ENCODE measurements at regions not wholly inside any gene's neighbourhood (a gene's known extent, or its start where the extent isn't known, plus 50 kb on each side); places are given as distances from the start of the nearest gene placed in this dataset.

DNA sequence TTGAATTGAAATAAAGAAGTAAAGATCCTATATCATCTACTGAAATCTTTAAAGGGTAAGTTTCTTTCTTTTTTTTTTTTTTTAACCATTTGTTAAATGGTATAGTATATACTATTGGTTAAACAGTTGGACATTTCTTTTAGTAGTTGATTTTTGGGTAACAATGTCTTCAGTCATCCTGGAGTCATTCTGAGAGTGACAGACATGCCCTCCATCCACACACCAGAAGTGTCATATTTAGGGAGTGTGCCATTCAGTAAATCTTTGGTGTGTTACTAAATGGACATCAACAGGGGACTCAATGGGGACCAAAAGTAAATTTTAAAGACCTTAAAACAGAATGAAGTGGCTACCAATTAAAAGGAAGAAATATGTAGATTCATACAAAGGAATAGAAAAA, 50.8 kb upstream of the SLC39A10 start:
- no peak for DNase-seq

DNA sequence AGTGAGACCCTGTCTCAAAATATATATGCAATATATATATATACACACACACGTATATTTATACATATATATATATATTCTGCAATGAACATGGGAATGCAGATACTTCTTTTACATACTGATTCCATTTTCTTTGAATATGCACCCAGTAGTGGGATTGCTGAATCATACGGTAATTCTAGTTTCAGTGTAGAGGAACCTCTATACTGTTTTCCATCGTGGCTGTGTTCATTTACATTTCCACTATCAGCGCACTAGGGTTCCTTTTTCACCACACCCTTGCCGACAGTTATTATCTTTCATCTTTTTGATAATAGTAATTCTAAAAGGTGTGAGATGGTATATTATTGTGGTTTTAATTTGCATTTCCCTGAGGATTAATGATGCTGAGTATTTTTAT, 52.3 kb upstream of the SLC39A10 start:
- DNase-seq: no peak

DNA sequence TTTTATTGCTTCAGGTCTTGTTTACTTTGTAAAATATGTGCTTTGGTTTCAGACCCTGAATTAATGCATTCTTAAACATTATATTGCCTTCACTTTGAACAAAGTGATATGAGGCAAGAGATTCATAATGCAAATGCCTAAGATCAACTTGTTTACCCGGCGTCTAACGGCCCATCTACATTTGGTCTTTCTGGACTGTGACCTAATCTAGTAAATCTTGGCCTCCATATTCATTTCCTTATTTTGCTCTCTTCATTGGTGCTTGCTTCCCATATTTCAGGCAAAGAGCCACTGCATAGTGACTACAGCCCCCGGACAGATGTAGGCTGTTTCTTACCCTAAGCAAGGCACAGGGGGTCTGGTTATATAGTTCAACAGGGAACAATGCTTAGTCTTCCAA, 53.0 kb upstream of the SLC39A10 start:
- no peak for DNase-seq

DNA sequence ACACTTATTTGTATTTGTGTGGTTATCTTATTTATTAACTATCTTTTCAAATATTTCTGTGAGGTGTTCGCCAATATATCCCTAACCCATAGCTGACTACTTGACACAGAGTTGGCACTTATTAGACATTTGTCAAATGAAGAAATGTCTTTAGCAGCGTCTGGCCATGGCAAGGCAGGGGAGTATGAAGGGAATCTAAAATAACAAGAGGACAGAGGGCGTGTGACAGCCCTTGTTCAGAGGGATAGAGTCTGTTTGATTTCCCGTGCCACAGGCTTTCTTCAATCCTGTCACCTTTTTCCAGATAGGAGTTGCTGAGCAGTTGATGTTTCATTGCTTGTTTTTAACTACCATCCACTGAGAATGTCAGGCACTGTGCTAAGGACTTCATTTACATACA, 53.6 kb upstream of the SLC39A10 start:
- no peak for DNase-seq

GRCh38 chr2:195602687-195603086, 54.3 kb upstream of the SLC39A10 start:
- no peak for DNase-seq

- DNase-seq: no peak
Observed at GRCh38 chr2:195601361-195601760, 55.7 kb upstream of the SLC39A10 start.

GRCh38 chr2:195600778-195601177, 56.2 kb upstream of the SLC39A10 start:
- DNase-seq: no peak

- DNase-seq: no peak
Observed at GRCh38 chr2:195596840-195597239, 60.2 kb upstream of the SLC39A10 start.

DNA sequence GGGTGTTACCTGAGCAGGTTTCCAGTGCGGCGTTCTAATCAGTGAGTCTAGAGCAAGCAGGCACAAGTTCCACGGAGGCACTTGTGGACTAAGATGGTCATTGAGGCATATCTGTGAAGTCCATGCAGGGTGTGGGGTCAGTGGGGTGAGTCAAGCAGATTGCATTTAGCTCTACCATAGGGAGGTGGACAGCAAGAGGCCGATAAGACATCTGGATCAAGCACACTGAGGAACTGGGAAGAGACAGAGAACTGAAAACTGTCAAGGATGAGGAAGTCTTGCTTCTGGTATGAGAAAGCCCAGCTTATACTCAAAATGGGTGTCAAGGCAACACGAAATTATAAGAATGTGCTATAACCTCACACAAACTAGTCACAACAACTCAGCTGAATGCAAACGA, 61.2 kb upstream of the SLC39A10 start:
- DNase-seq: no peak

DNA sequence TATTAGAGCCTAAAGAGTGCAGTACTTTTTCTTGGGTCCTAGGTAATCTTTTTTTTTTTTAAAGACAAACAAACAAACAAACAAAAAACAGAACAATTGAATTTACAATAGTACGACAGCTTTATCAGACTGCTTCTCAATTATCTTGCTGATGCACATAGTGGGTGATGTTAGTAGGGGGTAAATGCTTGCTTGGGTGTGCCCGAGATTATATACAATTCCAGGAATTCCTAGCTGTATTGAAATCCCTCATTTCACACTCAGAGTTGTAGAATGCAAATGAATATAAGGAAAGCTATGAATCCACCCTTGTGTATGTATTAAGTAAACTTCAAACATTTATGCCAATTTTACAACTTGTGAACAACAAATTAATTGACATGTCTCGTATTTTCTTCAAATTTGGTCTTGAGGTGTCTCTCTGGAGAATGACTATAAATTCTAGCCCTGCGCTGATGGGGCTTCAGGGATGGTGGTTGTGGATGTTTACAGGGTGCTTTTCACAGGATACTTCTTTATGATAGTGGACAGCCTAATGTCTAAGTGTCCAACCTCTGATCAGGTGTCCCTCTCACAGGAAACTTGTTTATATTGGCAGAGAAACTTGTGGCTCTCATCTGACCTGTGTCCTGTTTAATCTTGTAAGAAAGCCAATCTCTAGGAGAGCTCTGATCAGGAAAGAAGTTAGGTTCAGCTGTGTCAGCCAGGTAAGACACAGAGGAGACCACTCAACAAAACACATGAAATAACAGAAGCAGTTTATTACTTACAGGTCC, 61.9 kb upstream of the SLC39A10 start:
- no peak for DNase-seq

- DNase-seq: no peak
Observed at GRCh38 chr2:195594248-195594647, 62.8 kb upstream of the SLC39A10 start.

- no peak for DNase-seq
Observed at GRCh38 chr2:195592105-195592504, 64.9 kb upstream of the SLC39A10 start.

DNA sequence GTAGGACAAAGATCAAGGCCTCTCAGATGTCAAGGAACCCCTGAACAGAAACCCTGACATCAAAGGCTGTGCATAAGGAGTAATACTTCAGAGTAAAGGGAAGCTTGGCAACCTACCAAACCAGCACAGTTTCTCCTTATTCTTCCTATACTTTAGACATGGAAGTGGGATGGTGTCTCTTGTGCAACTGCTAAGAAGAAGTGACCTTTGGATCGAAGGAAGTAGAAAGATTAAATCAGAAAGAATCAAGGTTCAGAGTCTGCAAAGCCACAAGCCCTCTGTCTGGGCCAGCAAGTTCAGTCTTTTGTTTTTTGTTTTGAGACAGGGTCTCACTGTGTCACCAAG, 66.2 kb upstream of the SLC39A10 start:
- DNase-seq: no peak

DNA sequence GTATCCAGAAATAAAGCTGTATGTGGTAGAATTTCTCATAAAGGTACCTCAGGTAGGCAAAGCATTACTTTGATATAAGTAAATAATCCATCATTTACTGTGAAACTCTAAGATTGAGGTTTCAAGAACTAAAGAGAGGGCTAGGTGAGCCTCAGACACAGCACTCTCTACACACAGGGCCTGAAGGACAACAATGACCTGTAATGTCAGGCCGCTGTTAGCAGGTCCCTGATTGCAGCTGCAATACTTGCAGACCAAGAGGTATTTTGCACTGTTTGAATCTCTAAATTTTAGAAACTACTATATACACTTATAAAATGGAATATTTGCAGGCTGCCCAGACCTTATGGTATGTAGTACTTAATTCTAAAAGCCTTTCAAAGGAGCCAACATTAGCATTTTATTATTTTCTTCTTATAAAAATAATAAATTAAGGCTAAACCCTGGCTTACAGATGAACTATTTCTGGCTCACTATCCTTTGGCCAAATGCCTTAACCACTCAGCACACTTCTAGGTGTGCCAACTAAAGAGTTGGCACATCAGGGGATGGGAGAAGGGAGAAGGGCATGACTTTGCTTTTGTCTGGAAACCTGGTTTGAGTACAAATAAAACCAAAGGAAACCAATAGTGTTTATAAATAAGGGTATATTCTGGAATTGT, 66.7 kb upstream of the SLC39A10 start:
- no peak for DNase-seq

DNA sequence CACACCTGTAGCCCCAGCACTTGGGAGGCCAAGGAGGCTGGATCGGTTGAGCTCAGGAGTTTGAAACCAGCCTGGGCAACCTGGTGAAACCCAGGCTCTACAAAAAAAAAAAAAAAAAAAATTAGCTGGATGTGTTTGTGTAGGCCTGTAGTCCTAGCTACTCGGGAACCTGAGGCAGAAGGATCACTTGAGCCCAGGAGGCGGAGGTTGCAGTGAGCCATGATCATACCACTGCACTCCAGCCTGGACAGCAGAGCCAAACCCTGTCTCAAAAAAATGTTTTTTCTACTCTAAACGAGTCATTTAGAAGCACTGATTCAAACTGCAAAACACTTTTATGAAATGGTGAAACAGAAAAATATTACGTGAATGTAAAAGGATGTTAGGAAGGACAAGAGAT, 69.1 kb upstream of the SLC39A10 start:
- DNase-seq: no peak

DNA sequence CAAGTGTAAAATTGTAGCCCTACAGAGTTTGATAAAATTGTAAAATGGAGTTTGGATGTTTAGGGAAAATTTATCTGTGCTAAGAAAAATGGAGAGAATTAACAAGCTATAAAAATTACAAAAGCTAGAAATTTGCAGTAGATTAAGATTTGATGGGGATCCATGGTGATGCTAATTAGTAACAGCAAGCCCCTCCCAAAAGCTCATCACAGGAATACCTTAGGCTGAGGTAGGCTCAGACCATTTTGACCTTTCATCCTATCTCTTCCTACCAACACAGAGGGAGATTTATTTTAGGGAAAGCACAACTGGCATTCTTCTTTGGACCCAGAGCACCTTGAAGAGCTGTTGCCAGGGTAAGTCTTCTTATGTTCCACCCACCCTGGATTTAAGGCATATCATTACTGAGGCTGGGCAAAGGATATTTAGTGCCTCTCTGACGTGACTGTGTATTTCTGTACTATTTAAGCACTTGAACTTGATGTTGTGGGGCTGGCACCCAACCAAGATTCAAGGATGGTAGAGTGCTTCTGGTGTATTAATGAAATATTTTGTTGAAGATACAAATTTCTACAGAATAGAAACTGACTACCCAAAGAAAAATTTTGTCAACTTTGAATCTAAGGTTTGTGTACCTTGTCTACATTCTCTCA, 70.8 kb upstream of the SLC39A10 start:
- DNase-seq: no peak

DNA sequence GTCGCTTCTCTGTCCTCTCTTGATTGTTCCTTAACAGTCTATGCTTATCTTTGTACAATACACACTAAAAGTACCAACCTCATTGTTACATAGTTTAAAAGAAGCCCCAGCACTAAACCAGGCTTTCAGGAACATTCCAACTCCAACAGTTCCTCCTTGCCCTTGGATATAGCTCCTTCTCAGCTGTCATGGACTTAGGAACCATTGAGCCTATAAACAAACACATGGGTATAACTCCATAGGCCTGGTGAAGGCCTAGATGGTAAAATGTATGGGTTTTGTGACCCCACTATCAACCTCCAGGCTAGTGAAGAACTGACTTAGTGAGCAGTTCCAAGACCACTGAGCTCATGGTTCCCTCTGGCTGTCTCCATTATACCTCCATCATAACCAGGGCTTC, 74.8 kb upstream of the SLC39A10 start:
- no peak for DNase-seq

- DNase-seq: no peak
Observed at GRCh38 chr2:195579776-195580555, 77.1 kb upstream of the SLC39A10 start.

DNA sequence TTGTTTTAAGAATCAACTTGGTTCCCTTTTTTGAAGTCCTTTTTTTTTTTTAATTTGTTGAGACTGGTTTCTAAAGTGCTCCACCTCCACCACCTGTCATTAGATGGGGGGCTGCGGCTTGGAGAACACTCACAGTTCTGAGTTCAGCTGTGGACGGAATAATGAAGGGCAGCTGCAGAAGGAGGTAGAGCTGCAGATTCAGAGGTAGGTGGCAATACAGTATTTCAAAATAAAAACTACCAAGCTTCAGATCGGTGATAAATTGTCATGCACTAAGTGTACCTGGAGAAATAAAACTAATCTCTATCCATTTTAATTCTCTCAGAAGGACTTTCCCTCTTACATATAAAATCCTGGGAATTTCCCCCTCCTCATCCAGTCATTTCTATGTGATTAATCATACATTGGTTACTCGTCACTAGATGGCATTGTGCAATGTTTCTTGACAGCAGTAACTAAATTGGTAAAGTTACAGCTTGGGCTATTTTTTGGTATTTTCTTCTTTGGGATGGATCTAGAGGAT, 81.1 kb upstream of the SLC39A10 start:
- no peak for DNase-seq

- no peak for DNase-seq
Observed at GRCh38 chr2:195575016-195575415, 82.0 kb upstream of the SLC39A10 start.

DNA sequence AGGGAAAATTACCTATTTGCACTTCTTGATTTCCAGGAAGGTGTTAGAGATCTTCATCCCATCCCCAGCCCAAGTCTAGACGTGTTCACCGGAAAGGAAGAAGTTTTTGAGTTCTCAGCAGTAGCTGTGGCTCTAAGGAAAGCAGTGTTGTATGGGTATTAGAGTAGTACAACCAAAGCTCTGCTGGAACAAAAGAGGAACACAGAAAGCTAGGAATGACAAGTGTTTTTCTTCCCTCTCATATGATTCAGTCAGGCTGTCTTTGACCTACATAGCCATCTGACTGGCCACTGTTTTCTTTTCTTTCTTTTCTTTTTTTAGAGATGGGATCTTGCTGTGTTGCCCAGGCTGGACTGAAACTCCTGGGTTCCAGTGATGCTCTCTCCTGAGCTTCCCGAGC, 82.7 kb upstream of the SLC39A10 start:
- DNase-seq: no peak

DNA sequence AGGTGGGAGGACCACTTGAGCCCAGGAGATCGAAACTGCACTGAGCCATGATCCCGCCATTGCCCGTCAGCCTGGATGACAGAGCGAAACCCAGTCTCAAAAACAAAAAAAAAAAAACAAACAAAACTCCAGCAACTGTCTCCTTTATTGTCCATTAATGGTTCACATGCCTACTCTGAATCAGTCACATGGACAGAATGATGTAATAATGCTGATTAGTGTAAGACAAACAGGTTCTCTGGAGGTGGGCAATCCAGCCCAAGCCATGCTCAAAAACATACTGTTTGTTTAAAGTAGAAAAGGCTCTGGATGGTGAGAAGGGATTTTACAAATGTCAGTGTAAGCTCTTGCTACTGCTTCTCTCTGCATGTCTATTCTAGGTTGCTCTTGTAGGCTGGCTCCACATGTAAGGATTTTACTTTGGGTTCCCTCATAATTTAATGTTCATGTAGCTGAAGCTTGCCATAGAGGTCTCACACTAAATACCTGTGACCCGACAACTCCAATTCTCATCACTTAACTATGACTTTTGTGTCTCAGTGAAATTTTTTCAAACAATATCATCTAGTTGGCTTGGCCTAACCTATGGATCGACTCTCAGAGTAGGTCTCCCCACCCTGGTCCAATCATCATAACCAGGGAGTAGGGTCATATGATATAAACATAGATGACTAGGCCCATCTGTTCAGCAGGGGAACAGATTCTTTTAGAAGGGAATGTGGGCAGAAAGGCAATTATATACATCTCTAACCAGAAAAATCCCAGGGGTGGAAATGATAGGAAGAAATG, 83.9 kb upstream of the SLC39A10 start:
- no peak for DNase-seq

DNA sequence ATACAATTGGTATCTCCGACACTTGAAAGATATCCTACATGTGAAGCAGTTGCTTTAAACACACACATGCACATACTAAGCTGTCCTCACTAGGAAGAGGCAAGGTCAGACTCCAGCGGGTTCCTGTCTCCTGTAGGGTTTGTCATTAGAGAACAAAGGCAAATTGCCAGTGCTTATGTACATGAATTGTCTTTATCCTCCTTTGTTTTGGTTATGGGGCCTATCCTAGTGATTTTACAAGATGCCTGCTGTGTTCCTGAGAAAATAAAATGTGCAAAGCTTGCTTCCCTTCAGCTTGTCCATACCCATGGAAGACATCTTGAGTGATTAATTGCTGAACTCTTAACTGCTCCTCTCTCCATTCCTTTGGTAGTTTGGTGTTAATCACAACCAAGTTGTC, 86.7 kb upstream of the SLC39A10 start:
- no peak for DNase-seq
